ENCODE measurements at regions not wholly inside any gene's neighbourhood (a gene's known extent, or its start where the extent isn't known, plus 50 kb on each side); places are given as distances from the start of the nearest gene placed in this dataset.

- TF ChIP-seq POLR2A (IDR thresholded peaks at IDR 0.05; ENCODE audit: low read length) (no peak), GATA1 (IDR thresholded peaks at IDR 0.05; ENCODE audit: low read depth, low read length) (no peak)
- DNase-seq = no peak
Measured at GRCh38 chr1:87956750-87957149, 628.1 kb downstream of the LMO4 start.

- TF ChIP-seq GATA1 (IDR thresholded peaks at IDR 0.05; ENCODE audit: low read depth, low read length) (no peak), POLR2A (IDR thresholded peaks at IDR 0.05; ENCODE audit: low read length) (no peak)
- DNase-seq = no peak
Measured at GRCh38 chr1:87957331-87957730, 628.7 kb downstream of the LMO4 start.

- no peak for TF ChIP-seq POLR2A (IDR thresholded peaks at IDR 0.05; ENCODE audit: low read length)
- no peak for TF ChIP-seq GATA1 (IDR thresholded peaks at IDR 0.05; ENCODE audit: low read depth, low read length)
Measured at GRCh38 chr1:87958201-87958600, 629.5 kb downstream of the LMO4 start.

DNA sequence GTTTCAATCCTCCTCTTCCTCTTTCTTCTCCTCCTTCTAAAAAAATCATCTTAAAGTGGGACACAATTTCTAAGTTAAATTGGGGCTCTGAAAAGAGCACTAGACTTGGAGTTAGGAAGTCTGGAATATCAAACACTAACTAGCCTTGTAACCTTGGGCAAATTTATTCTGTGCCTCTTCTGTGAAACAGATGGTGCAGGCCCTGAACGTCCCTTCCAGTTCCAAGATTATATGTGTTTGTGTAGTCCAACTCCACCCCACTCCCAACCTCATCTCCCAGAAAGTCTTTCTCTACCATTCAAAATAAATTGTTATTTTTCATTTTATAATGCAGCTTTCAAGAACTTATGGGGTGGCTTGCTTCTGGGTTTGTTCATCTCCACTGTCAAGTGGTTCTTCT, 630.0 kb downstream of the LMO4 start:
- no peak for DNase-seq
- TF ChIP-seq GATA1 (IDR thresholded peaks at IDR 0.05; ENCODE audit: low read depth, low read length) = no peak
- no peak for TF ChIP-seq POLR2A (IDR thresholded peaks at IDR 0.05; ENCODE audit: low read length)

More at GRCh38 chr1:87958201-87958600, 629.5 kb downstream of the LMO4 start:
- DNase-seq = no peak

DNA sequence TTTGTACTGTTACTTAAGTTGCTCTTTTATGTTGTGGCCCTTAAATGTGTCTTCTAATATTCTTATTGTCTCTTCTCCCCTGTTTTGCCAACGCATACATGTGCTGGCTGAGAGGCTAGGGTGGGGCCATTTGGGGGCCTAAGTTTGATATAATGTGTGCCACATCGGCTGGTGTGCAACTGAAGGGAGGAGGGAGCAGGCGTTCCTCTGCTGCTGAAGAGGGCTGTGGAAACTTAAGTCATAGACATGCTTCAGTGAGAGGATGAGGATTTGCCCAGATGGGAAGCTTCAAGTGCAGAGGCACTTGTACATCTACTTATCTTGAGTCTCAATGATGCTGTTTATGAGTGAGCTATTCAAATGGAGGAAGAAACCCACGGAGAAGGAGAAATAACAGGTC, 630.6 kb downstream of the LMO4 start:
- TF ChIP-seq GATA1 (IDR thresholded peaks at IDR 0.05; ENCODE audit: low read depth, low read length) (no peak), POLR2A (IDR thresholded peaks at IDR 0.05; ENCODE audit: low read length) (no peak)
- DNase-seq = no peak

GRCh38 chr1:87961992-87962391, 633.3 kb downstream of the LMO4 start:
- DNase-seq = no peak
- TF ChIP-seq GATA1 (IDR thresholded peaks at IDR 0.05; ENCODE audit: low read depth, low read length) (no peak), POLR2A (IDR thresholded peaks at IDR 0.05; ENCODE audit: low read length) (no peak)

- DNase-seq = no peak
- TF ChIP-seq GATA1 (IDR thresholded peaks at IDR 0.05; ENCODE audit: low read depth, low read length) = no peak
- no peak for TF ChIP-seq POLR2A (IDR thresholded peaks at IDR 0.05; ENCODE audit: low read length)
Measured at GRCh38 chr1:87963556-87963955, 634.9 kb downstream of the LMO4 start.

DNA sequence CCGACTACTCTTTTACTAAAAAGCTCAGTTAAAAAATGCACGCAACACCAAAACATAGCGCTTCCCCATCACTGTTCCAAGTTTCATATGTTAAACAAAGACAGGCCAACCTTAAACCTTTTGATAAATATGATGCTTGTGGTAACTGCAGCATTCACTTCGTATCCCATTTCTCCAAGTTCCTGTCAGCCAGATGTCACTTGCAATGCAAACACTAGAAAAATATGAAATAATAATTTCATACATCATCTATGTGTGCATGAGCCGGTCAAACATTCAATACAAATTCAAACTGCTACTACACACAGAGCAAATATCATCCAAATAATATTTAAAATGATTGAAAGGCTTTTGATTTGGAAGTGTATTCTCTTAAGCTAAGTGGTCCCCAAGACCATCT, 636.5 kb downstream of the LMO4 start:
- TF ChIP-seq POLR2A (IDR thresholded peaks at IDR 0.05; ENCODE audit: low read length) (no peak), GATA1 (IDR thresholded peaks at IDR 0.05; ENCODE audit: low read depth, low read length) (no peak)
- DNase-seq = no peak

- TF ChIP-seq GATA1 (IDR thresholded peaks at IDR 0.05; ENCODE audit: low read depth, low read length) = no peak
- no peak for TF ChIP-seq POLR2A (IDR thresholded peaks at IDR 0.05; ENCODE audit: low read length)
- DNase-seq = no peak
Measured at GRCh38 chr1:87968197-87968955, 639.7 kb downstream of the LMO4 start.

- DNase-seq = no peak
- no peak for TF ChIP-seq POLR2A (IDR thresholded peaks at IDR 0.05; ENCODE audit: low read length)
- TF ChIP-seq GATA1 (IDR thresholded peaks at IDR 0.05; ENCODE audit: low read depth, low read length) = no peak
Measured at GRCh38 chr1:87969040-87969439, 640.4 kb downstream of the LMO4 start.

DNA sequence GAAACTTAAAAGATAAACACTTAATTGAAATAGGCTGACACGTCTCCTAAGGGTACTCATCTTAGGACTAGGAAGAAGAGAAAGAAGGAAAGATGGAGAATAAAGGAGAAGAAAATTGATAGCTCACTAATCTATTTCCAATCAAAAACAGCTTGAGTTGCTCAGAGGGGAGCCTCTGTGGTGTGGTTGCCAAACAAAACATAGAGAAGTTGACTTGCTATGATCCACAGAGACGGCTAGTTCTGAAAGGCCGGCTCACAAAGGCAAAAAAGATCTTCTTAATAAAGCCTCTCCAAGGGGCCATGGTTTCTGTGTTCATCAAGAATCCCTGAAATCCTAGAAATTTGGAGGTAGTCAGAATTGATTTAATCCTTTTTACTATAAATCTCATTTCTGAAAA, 644.1 kb downstream of the LMO4 start:
- no peak for TF ChIP-seq GATA1 (IDR thresholded peaks at IDR 0.05; ENCODE audit: low read depth, low read length)
- no peak for TF ChIP-seq POLR2A (IDR thresholded peaks at IDR 0.05; ENCODE audit: low read length)
- no peak for DNase-seq

- TF ChIP-seq POLR2A (IDR thresholded peaks at IDR 0.05; ENCODE audit: low read length) (no peak), GATA1 (IDR thresholded peaks at IDR 0.05; ENCODE audit: low read depth, low read length) (no peak)
- DNase-seq = no peak
Measured at GRCh38 chr1:87973896-87974295, 645.2 kb downstream of the LMO4 start.

DNA sequence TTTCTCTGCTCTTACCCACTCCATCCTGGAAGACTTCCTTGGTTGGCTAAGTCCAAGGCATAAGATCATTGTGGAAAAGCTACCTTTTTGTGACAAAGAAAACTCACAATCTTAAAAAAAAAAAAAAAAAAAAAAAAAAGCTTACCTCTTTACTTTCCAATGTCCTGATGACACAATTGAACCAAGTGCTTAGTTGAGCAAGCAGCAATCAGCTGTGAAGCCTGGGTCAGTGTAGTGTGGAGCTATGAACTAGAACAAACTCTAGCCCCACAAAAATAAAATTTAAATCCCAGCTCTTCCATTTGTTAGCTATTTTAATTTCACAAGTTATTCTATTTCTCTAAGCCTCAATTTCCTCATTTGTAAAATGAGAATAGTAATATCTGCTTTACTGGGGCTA, 647.6 kb downstream of the LMO4 start:
- no peak for DNase-seq
- TF ChIP-seq POLR2A (IDR thresholded peaks at IDR 0.05; ENCODE audit: low read length) (no peak), GATA1 (IDR thresholded peaks at IDR 0.05; ENCODE audit: low read depth, low read length) (no peak)

- no peak for TF ChIP-seq POLR2A (IDR thresholded peaks at IDR 0.05; ENCODE audit: low read length)
- no peak for TF ChIP-seq GATA1 (IDR thresholded peaks at IDR 0.05; ENCODE audit: low read depth, low read length)
- no peak for DNase-seq
Measured at GRCh38 chr1:87977145-87977544, 648.5 kb downstream of the LMO4 start.

- TF ChIP-seq GATA1 (IDR thresholded peaks at IDR 0.05; ENCODE audit: low read depth, low read length) (no peak), POLR2A (IDR thresholded peaks at IDR 0.05; ENCODE audit: low read length) (no peak)
- DNase-seq = no peak
Measured at GRCh38 chr1:87979079-87979478, 650.4 kb downstream of the LMO4 start.

Data from erythroblast (primary cell).